H54 (cell line): ENCODE measurements at regions not wholly inside any gene's neighbourhood (a gene's known extent, or its start where the extent isn't known, plus 50 kb on each side); places are given as distances from the start of the nearest gene placed in this dataset.

ENCODE experiments used
- DNase-seq: peaks from one replicate; pipeline ENCODE4 v3.0.0; 2011; ENCODE audit warnings: low spot score, mixed read lengths; ENCODE audit not compliant: insufficient read length
- FAIRE-seq: peaks from 3 replicates; lab custom pipeline; 2011; peaks lifted over from hg19 to GRCh38; lab: Jason Lieb, UNC
- POLR2A ChIP-seq: IDR thresholded peaks from 2 replicates; pipeline ENCODE4 v1.6.1; 2011; ENCODE audit warnings: low read depth, mild to moderate bottlenecking, low read length

DNA sequence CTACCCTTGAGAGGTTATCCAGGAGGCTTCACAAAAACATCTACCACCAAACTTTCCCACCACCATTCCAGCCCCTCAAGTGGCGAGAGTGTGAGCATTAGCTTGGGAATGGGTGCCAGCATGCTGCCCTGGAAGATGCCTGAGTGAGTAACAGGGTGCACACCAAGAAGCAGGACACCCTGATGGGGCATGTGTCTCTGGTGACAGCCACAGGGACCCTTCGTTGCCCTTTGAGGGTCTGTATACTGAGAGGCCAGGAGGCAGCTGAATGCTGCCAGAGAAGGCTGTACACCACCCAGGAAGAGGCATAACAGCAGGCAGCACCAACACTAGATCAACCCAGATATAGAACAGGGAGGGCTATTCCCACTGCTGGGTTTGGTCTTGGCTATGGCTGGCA lies 233.6 kb upstream of the THSD7B start:
- DNase-seq (no peak), FAIRE-seq (no peak)

DNA sequence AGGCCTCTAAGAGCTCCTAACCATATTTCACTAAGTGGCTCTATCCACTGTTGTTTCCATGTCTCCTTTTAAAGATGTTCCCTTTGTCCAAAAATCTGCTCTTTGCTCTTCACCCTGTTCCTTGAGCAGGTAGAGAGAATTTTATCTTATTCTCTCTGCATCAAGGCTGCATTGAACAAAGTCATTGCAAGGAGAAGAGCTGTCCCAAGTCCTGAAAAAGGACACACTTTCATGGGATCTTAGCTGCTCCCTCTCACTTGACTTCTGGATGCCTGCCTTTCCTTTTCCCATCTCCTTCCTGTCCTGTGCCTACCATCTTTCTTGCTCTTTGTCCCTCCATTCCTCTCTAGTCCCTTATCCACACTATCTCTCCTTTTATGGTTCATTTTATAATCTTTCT lies 235.2 kb upstream of the THSD7B start:
- no peak for TF ChIP-seq POLR2A
- DNase-seq (no peak), FAIRE-seq (no peak)

More for the DNA sequence above, 233.6 kb upstream of the THSD7B start:
- TF ChIP-seq POLR2A, result no peak

DNA sequence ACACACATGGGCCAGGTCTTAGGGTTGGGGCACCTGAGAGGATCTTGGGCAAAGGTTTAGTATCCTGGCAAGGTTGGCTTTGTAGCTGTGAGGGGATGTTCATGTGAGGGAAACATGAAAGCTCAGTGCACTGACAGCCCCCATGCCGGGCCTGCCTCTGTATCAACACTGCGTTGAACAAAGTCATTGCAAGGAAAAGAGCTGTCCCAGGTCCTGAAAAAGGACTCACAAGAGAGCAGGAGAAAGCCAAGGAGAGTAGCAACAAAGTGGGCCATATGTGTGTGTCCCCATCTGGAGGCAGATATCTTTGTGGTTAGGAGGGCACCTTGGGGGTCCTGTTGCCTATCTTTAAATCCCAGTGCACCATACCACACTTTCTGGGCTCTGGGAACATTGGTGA lies 237.8 kb upstream of the THSD7B start:
- TF ChIP-seq POLR2A, result no peak
- FAIRE-seq (no peak), DNase-seq (no peak)

DNA sequence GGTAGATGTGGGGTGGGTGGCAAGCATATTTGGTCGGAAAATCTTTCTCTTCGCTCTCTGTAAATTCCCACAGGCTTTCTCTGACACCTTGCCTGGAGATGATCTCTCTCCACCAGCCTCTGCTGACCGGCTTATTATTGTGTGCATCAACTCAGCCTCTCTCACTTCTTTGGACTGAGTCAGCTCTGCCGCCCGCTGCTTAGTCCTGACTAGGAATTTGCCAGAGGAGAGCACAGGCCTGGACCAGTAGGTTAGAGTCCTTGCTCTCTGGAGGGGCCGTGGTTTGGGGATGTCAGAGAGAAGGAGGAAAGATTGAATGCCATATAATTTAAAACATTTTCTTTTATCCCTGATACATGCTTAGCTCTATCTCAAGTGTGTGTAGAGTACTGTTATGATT lies 242.6 kb upstream of the THSD7B start:
- DNase-seq (no peak), FAIRE-seq (no peak)
- no peak for TF ChIP-seq POLR2A

DNA sequence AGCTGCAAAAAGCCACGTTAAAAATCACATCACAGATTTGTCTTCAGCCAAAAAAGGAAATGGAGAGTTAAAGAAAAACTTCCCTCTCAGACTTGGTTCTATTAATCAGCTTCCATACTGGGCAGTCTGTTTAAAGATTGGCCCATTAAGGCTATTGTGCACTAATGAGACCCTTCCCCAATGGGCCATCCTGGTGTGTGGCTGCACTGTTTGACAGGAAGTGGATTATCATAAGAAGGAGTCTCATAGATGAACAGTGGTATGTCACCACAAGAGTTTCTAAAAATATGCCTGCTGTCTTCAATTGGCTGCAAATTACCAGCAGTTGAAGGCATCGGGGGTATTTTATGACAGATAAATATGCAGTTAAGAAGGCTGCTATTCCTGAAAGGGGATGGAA lies 247.6 kb upstream of the THSD7B start:
- no peak for TF ChIP-seq POLR2A
- FAIRE-seq (no peak), DNase-seq (no peak)

DNA sequence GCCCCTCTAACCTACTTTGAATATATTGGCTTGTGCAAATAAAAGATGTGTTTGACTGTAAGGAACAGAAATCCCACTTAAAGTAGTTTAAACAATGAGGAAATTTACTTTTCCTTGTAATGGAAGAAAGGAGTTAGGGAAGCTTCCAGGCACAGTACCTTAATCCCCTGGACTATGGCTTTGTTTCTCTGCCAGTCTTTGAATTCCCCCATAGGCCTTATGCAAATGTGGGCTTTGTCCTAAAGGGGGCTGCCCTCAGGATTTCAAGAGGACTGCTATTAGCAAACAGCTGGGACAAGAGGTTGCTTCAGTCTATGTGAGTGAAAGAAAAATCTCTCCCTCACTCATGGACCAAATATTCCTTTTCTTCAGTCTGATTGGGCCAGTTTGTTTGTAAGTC lies 255.1 kb upstream of the THSD7B start:
- no peak for TF ChIP-seq POLR2A
- FAIRE-seq (no peak), DNase-seq (no peak)

DNA sequence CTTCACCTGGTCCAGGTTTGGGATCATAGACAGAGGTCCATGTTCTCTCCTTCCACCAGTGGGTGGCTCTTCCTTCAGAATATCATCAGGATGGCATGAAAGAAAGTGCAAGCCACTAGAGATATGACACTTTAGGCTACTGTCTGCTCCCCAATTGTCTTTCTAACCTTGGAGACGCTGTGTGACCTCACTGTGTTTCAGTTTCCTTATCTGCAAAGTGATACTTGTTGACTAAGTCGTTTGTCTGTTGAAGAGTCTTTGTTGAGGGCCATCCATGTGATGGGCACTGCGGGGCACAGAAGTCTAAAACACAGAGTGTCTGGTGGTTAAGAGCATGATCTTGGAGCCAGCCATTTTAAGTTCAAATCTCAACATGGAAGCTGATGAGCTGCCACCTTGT lies 259.9 kb upstream of the THSD7B start:
- FAIRE-seq (no peak), DNase-seq (no peak)
- TF ChIP-seq POLR2A, result no peak

DNA sequence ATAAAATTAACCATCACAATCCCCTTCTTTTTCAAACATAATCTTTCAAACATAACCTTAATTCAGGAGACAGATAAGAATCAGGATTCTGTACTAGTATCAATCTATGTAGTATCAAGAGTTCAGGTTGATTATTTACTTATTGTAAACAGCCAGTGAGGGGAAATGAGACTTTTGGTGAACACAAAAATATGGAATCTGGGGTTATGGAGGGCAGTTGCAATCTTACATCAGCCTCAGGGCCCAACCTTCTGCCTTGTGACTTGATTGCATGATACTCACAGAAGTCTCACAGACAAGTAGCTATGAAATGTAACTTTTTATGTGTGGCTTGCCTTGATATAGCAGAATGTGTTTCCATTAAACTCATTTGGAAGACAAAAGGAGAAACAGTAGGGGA lies 262.7 kb upstream of the THSD7B start:
- TF ChIP-seq POLR2A, result no peak
- no peak for DNase-seq
- FAIRE-seq, result no peak

DNA sequence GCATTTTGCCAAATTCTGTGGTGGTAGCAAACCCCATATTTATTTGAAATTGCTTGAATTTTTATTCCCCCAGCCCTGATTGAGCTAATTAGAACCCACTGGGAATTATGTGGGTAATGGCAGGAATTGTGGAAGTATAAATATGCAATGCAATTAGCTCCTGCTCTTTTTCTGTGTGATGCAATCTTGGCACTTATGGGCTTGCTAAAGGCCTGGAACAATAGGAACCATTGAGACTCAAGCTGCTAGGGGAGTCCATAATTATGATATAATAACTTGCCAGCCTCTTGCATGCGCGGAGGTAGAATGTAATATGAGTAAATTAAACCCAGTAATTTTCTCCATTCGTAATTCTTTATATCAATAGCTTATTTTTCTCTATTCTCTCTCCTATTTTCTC lies 267.6 kb upstream of the THSD7B start:
- no peak for DNase-seq
- TF ChIP-seq POLR2A, result no peak
- FAIRE-seq, result no peak

DNA sequence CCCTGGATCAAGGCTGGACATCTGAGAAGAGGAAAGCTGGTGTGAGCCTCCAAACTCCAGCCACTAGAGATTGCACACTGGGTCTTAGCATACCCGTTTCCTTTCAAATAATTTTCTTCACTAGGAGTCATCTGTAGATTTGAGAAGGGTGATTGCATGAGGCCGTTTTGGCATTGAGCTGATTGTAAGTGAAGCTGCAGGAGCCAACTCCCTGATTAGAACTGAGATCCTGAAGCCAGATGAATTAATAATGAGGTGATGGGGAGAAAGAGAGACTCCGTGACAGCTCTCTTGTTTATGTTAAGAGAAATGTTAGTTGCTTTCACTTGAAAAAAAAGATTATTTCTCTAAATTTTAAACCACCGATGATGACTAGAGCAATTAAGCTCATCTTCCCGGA lies 268.4 kb upstream of the THSD7B start:
- DNase-seq, result no peak
- FAIRE-seq, result no peak
- TF ChIP-seq POLR2A, result no peak

DNA sequence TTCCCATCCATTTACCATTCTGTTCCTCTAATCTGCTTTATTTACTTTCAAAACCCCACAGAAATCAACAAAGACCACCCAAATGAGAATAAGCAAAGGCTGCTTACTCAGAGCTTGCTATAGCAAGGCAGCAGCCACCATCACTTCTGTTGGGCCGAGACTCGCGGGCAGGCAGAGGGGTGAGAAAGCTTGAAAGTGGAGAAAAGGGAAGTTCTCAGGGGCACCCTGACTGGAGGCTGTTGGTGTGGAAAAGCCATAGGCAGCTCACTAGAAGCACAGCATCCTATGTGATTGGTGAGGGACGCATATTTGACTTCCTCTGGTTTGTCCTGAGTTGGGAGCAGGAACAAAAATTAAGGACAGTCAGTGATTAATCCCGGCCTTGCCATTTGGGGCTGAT lies 269.7 kb upstream of the THSD7B start:
- no peak for TF ChIP-seq POLR2A
- DNase-seq (no peak), FAIRE-seq (no peak)

DNA sequence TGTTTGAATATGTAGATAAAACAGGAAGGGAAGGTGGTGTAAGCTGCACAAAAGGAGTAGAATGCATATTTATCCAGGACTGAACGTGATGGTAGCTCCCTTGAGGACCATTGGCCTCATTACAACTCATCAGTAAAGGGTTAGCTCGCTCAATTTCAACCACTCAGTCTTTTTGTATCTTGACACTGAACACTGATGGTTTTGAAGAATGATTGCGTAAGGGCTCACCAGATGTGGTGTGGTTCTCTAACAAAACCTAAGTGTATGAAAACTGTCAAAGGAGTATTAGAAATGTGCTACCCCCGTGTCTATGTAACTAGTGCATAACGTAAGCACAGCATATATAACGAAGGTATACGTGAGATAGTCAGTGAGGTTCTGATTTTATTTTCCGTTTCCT lies 272.4 kb upstream of the THSD7B start:
- DNase-seq (no peak), FAIRE-seq (no peak)
- TF ChIP-seq POLR2A, result no peak

DNA sequence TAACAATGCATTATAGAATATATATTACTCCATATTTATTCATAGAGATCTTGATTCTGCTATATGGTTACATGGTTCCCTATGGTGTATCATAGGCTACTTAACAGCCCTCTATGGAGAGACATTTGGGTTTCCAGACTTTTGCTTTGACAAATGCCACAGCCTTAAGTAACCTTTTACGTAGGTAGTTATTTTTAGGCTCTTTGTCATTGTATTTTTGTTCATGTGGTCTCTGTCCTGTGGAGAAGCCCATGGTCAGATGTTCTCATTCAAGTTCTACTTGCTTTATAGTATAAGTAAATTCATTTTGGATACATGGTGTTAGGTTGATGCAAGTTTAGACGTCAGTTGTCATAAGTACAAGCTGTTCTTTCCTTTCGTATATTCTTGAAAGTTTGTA lies 275.2 kb upstream of the THSD7B start:
- DNase-seq (no peak), FAIRE-seq (no peak)
- TF ChIP-seq POLR2A, result no peak

DNA sequence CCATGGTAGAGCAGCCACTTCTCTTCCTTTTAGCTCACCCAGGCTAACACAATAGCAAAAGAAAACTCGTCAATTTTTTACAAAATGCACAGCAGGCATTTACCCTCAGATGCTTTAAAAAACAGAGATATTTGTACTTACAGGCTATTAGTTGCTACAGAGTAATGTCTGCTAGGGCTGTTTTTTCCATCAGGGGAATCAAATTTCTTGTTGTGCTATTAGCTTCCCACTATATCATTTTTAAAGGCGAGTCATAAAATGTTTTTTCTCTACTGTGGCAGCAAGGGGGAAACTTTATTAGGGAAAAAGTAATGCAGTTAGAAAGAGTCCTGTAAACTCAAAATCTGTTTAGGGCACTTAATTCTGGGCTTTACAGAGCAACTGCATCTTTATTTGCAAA lies 277.9 kb upstream of the THSD7B start:
- no peak for TF ChIP-seq POLR2A
- DNase-seq, result no peak
- FAIRE-seq, result no peak

DNA sequence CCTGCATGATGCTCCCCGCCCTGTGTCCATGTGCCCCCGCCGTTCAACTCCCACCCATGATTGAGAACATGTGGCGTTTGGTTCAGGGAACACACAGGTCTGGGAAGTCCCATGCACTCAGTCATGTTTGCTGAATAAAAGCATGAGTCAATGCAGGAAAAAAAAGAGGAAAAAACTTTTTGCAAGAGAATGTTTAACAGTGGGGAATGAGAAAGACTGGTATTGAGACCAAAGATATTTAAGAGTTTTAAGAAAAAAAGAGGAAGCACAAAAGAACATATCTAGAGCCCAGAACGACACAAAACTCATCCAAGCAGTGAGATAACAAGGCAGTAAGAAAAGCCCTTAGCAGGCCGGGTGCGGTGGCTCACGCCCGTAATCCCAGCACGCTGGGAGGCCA lies 279.2 kb upstream of the THSD7B start:
- no peak for FAIRE-seq
- TF ChIP-seq POLR2A, result no peak
- no peak for DNase-seq

DNA sequence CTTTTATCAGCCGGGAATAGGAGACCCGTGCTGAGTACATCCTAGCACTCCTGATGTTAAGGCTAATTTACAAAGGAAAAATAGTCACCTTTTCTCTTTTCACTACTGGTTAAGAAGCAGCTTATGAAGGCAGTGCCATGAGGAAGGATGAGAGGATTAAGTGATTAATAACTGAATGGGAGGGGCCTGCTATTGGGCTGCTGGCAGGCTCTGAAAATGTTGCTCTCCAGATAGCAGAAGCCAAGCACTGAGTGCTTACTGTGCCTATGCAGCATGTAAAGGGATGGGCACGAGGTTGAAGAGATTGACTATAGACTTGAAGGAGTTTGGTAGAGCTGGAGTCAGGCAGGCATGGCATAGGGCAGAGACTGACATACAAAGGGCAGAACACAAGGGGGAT lies 282.4 kb upstream of the THSD7B start:
- DNase-seq (no peak), FAIRE-seq (no peak)
- no peak for TF ChIP-seq POLR2A

DNA sequence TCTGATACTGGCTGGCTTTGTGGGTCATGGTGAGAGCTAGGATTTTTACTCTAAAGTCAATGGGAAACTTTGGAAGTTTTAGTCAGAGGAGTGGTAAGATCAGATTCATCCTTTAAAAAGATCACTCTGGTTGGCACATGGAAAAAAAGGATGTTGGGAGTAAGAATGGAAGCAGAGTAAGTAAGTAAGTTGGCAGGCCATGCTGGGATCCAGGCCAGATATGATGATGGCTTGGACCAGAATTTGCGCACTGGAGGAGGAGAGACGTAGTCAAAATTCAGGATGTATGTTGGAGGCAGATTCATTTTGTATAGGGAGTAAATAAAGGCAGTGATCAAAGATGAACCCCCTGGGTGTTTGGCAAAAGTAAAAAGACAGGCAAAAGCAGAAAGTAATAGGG lies 283.3 kb upstream of the THSD7B start:
- FAIRE-seq (no peak), DNase-seq (no peak)
- no peak for TF ChIP-seq POLR2A
